HEK293 (cell line): ENCODE measurements at regions not wholly inside any gene's neighbourhood (a gene's known extent, or its start where the extent isn't known, plus 50 kb on each side); places are given as distances from the start of the nearest gene placed in this dataset.

Experiments used
- CTCF ChIP-seq: fragments of 450-650 bp; formaldehyde crosslinking; IDR thresholded peaks from 2 replicates; pipeline ENCODE4 v1.5.1; 2016; ENCODE audit warnings: missing biosample characterization, missing genetic modification characterization
- ZNF19 ChIP-seq: fragments of 450-650 bp; formaldehyde crosslinking; IDR thresholded peaks from 2 replicates; pipeline ENCODE4; 2016; ENCODE audit warnings: missing biosample characterization, missing genetic modification characterization, low read depth

GRCh38 chr13:93172109-93172508 is 54.5 kb upstream of the GPC6 start:
- TF ChIP-seq ZNF19 (tag by site-specific recombination), result no peak
- no peak for TF ChIP-seq CTCF (tag by site-specific recombination)
